T-cell (primary cell): ENCODE measurements at regions not wholly inside any gene's neighbourhood (a gene's known extent, or its start where the extent isn't known, plus 50 kb on each side); places are given as distances from the start of the nearest gene placed in this dataset.

Experiments used
- ATAC-seq, 4 experiments: fragments of 200-7000 bp in 3 of 4; fragments of 150-1000 bp in 1 of 4; cut with Tn5 transposase; replicated peaks in 1 of 4; 1 replicate in 3 of 4; 2 replicates in 1 of 4; pipeline ENCODE4 v1.10.0; 2021; ENCODE audit warnings: moderate library complexity in 3 of 4, mild to moderate bottlenecking in 2 of 4, moderate number of reproducible peaks in 1 of 4
- CTCF ChIA-PET, 2 donors: fragments of 300-600 bp; sonication (Branson Sonifier 250); formaldehyde crosslinking; loops; one replicate each; lab custom pipeline; 2022; ENCODE audit warnings: antibody characterized with exemption in 2 of 2; lab: Charles Lee
- POLR2A ChIA-PET, 2 donors: fragments of 300-600 bp; sonication (Branson Sonifier 250); formaldehyde crosslinking; loops; one replicate each; lab custom pipeline; 2022; ENCODE audit warnings: antibody characterized with exemption in 2 of 2; lab: Charles Lee
- DNase-seq, 35 experiments: peaks; one replicate each; pipeline versions ENCODE4 v3.0.0 to v3.0.0-alpha.2; 2013 to 2023
- H3K27ac ChIP-seq: one replicate; pipeline ENCODE4 v1.5.1; 2013; ENCODE audit warnings: low read length
- H3K27me3 ChIP-seq, 2 experiments: replicated peaks in 1 of 2; 1 replicate in 1 of 2; 2 replicates in 1 of 2; pipeline versions ENCODE4 v1.6.1 to v1.7.0; 2013; ENCODE audit warnings: low read length in 1 of 2, mixed read lengths in 1 of 2; ENCODE audit not compliant: control insufficient read depth in 2 of 2, insufficient read depth in 2 of 2; ENCODE audit errors: extremely low read depth in 1 of 2
- H3K36me3 ChIP-seq, 2 donors: 1 replicate in 1 of 2; 2 replicates in 1 of 2; pipeline versions ENCODE4 v1.6.1 to v1.7.0; 2013; ENCODE audit warnings: low read length in 1 of 2; ENCODE audit not compliant: control insufficient read depth in 2 of 2, insufficient read depth in 1 of 2; ENCODE audit errors: extremely low read depth in 1 of 2
- H3K4me1 ChIP-seq, 2 experiments: 1 replicate in 1 of 2; 2 replicates in 1 of 2; pipeline versions ENCODE4 v1.6.1 to v1.7.0; 2013; ENCODE audit warnings: low read length in 2 of 2, mixed read lengths in 1 of 2; ENCODE audit not compliant: insufficient read depth in 2 of 2, control insufficient read depth in 1 of 2; ENCODE audit errors: extremely low read depth in 1 of 2
- H3K4me3 ChIP-seq, 2 donors: 1 replicate in 1 of 2; 2 replicates in 1 of 2; pipeline versions ENCODE4 v1.5.1 to v1.7.0; 2013; ENCODE audit warnings: mild to moderate bottlenecking in 2 of 2, low read length in 1 of 2, moderate library complexity in 1 of 2; ENCODE audit not compliant: control insufficient read depth in 1 of 2; ENCODE audit errors: extremely low read depth in 1 of 2
- H3K9me3 ChIP-seq: 2 replicates; pipeline ENCODE4 v1.7.0; 2013
- H3K27ac Mint-ChIP-seq, 2 donors: one replicate each; pipeline ENCODE4 v1.8.0; 2020 to 2021; ENCODE audit warnings: mild to moderate bottlenecking in 2 of 2, mixed read lengths in 2 of 2
- H3K27me3 Mint-ChIP-seq, 2 donors: one replicate each; pipeline ENCODE4 v1.8.0; 2021 to 2022; ENCODE audit warnings: mixed read lengths in 2 of 2
- H3K36me3 Mint-ChIP-seq: one replicate; pipeline ENCODE4 v1.8.0; 2021; ENCODE audit warnings: mixed read lengths
- H3K4me1 Mint-ChIP-seq, 3 donors: one replicate each; pipeline ENCODE4 v1.8.0; 2020 to 2022; ENCODE audit warnings: mixed read lengths in 3 of 3, mild to moderate bottlenecking in 1 of 3
- H3K4me3 Mint-ChIP-seq, 3 donors: one replicate each; pipeline ENCODE4 v1.8.0; 2020 to 2022; ENCODE audit warnings: mild to moderate bottlenecking in 3 of 3, mixed read lengths in 3 of 3, moderate library complexity in 3 of 3
- H3K9me3 Mint-ChIP-seq, 3 donors: one replicate each; pipeline ENCODE4 v1.8.0; 2020 to 2022; ENCODE audit warnings: mixed read lengths in 3 of 3
- WGBS: methylation state at CpG from one replicate; pipeline ENCODE4 v1.1.5; 2013; ENCODE audit warnings: missing lambda C conversion rate; ENCODE audit not compliant: insufficient coverage; 5-methylcytosine and 5-hydroxymethylcytosine counted together

GRCh38 chr20:50293284-50294139 is 102.9 kb downstream of the CEBPB start:
- Mint-ChIP-seq H3K4me1 (peaks cover 8 to 14% (median 9%) of the 10 kb centered on the region in 3 donors), H3K9me3 (no peaks in the 10 kb centered on the region), H3K27ac (no peak overlapping the region), H3K4me3 (no peak overlapping the region), H3K27me3 (peaks cover 5 to 9% of the 10 kb centered on the region in 2 donors), H3K36me3 (no peaks in the 10 kb centered on the region)
- peaks cover 0 to 28% of the 10 kb centered on the region in 2 experiments for H3K27me3 ChIP-seq
- no peaks in the 10 kb centered on the region for H3K9me3 ChIP-seq
- no peak overlapping the region for H3K4me3 ChIP-seq
- H3K36me3 ChIP-seq: no peaks in the 10 kb centered on the region
- WGBS: 78% methylated on average over 14 of the region's 21 CpGs
- no peak overlapping the region for H3K27ac ChIP-seq
- H3K4me1 ChIP-seq: peaks cover 6 to 8% of the 10 kb centered on the region in 2 experiments
- ChIA-PET POLR2A (no interaction called here), CTCF (no interaction called here)
- ATAC-seq (no peak), DNase-seq (no peak)

GRCh38 chr20:50294164-50295088 is 103.8 kb downstream of the CEBPB start:
- H3K4me1 Mint-ChIP-seq: peaks cover 8 to 14% (median 9%) of the 10 kb centered on the region in 3 donors
- H3K4me1 ChIP-seq: peaks cover 8 to 13% of the 10 kb centered on the region in 2 experiments

GRCh38 chr20:50295345-50295744 is 104.7 kb downstream of the CEBPB start:
- ChIA-PET CTCF (no interaction called here), POLR2A (no interaction called here)
- no peak overlapping the region for H3K27ac ChIP-seq
- Mint-ChIP-seq H3K9me3 (no peaks in the 10 kb centered on the region), H3K27ac (no peak overlapping the region), H3K27me3 (peaks cover 0 to 9% of the 10 kb centered on the region in 2 donors), H3K4me1 (peaks cover 8 to 14% (median 9%) of the 10 kb centered on the region in 3 donors), H3K4me3 (no peak overlapping the region), H3K36me3 (no peaks in the 10 kb centered on the region)
- peaks cover 0 to 26% of the 10 kb centered on the region in 2 experiments for H3K27me3 ChIP-seq
- H3K36me3 ChIP-seq: no peaks in the 10 kb centered on the region
- no peak for ATAC-seq
- no peak for DNase-seq
- WGBS: 50% methylated on average over 1 of the region's 5 CpGs
- peaks cover 8 to 13% of the 10 kb centered on the region in 2 experiments for H3K4me1 ChIP-seq
- H3K9me3 ChIP-seq: no peaks in the 10 kb centered on the region
- H3K4me3 ChIP-seq: no peak overlapping the region

More at GRCh38 chr20:50294164-50295088, 103.8 kb downstream of the CEBPB start:
- Mint-ChIP-seq H3K27me3 (peaks cover 5 to 9% of the 10 kb centered on the region in 2 donors), H3K9me3 (no peaks in the 10 kb centered on the region), H3K4me3 (no peak overlapping the region), H3K36me3 (no peaks in the 10 kb centered on the region), H3K27ac (no peak overlapping the region)
- Histone ChIP-seq H3K36me3 (no peaks in the 10 kb centered on the region), H3K27ac (no peak overlapping the region), H3K9me3 (no peaks in the 10 kb centered on the region), H3K4me3 (no peak overlapping the region), H3K27me3 (peaks cover 0 to 29% of the 10 kb centered on the region in 2 experiments)
- 83% methylated on average over 14 of the region's 18 CpGs for WGBS
- ATAC-seq (no peak), DNase-seq (no peak)
- ChIA-PET POLR2A (no interaction called here), CTCF (no interaction called here)

GRCh38 chr20:50295762-50296449 is 105.3 kb downstream of the CEBPB start:
- Mint-ChIP-seq H3K27ac (peak overlapping the region in 1 of 2 donors; percentile 36), H3K27me3 (peaks cover 0 to 6% of the 10 kb centered on the region in 2 donors), H3K4me1 (peaks cover 8 to 14% (median 9%) of the 10 kb centered on the region in 3 donors), H3K36me3 (no peaks in the 10 kb centered on the region), H3K4me3 (no peak overlapping the region), H3K9me3 (no peaks in the 10 kb centered on the region)
- Histone ChIP-seq H3K9me3 (no peaks in the 10 kb centered on the region), H3K4me1 (peaks cover 8 to 13% of the 10 kb centered on the region in 2 experiments), H3K27me3 (peaks cover 0 to 25% of the 10 kb centered on the region in 2 experiments), H3K36me3 (no peaks in the 10 kb centered on the region), H3K4me3 (no peak overlapping the region), H3K27ac (no peak overlapping the region)
- no peak for DNase-seq
- ATAC-seq: no peak
- CTCF ChIA-PET: no interaction called here
- 86% methylated on average over 18 of the region's 20 CpGs for WGBS
- POLR2A ChIA-PET: no interaction called here

GRCh38 chr20:50296450-50297375 is 106.1 kb downstream of the CEBPB start:
- peaks cover 0 to 5% of the 10 kb centered on the region in 2 donors for H3K27me3 Mint-ChIP-seq
- ChIA-PET POLR2A (no interaction called here), CTCF (no interaction called here)
- H3K4me1 Mint-ChIP-seq: peaks cover 8 to 14% (median 9%) of the 10 kb centered on the region in 3 donors
- Histone ChIP-seq H3K9me3 (no peaks in the 10 kb centered on the region), H3K27me3 (peaks cover 0 to 21% of the 10 kb centered on the region in 2 experiments), H3K27ac (no peak overlapping the region), H3K4me1 (peaks cover 8 to 13% of the 10 kb centered on the region in 2 experiments), H3K36me3 (no peaks in the 10 kb centered on the region), H3K4me3 (no peak overlapping the region)
- H3K27ac Mint-ChIP-seq: peak overlapping the region in 1 of 2 donors; percentile 36
- H3K36me3 Mint-ChIP-seq: no peaks in the 10 kb centered on the region
- WGBS: 89% methylated on average over 13 of the region's 18 CpGs
- no peak for DNase-seq
- no peak for ATAC-seq
- H3K9me3 Mint-ChIP-seq: no peaks in the 10 kb centered on the region
- H3K4me3 Mint-ChIP-seq: no peak overlapping the region
